ENCODE measurements at regions not wholly inside any gene's neighbourhood (a gene's known extent, or its start where the extent isn't known, plus 50 kb on each side); places are given as distances from the start of the nearest gene placed in this dataset.

GRCh38 chr7:35355199-35355598 is 101.3 kb upstream of the TBX20 start:
- DNase-seq (ENCODE audit: low read depth in 2 of 3, low spot score in 2 of 3), result no peak

DNA sequence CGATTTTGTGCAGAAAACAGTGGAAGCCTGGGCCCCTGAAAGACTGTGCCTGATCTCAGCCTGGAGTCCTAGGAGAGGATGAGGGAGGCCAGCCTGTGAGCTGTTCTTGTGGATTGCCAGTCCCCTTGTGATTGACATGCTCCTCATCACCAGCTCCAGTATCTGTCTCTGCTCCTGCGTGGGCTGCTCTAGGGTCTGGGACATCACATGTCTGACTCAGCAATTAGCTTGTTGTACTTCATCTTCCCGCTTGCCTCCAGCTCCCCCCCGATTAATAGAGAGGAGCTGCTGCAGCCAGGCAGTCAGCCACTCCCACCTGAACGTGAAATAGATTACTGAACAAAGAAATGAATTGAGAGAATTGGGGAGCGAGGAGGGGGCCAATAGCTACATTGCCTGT is 99.6 kb upstream of the TBX20 start:
- DNase-seq (ENCODE audit: low read depth in 2 of 3, low spot score in 2 of 3), result no peak

GRCh38 chr7:35351466-35351865 is 97.6 kb upstream of the TBX20 start:
- DNase-seq (ENCODE audit: low read depth in 2 of 3, low spot score in 2 of 3), result no peak

DNA sequence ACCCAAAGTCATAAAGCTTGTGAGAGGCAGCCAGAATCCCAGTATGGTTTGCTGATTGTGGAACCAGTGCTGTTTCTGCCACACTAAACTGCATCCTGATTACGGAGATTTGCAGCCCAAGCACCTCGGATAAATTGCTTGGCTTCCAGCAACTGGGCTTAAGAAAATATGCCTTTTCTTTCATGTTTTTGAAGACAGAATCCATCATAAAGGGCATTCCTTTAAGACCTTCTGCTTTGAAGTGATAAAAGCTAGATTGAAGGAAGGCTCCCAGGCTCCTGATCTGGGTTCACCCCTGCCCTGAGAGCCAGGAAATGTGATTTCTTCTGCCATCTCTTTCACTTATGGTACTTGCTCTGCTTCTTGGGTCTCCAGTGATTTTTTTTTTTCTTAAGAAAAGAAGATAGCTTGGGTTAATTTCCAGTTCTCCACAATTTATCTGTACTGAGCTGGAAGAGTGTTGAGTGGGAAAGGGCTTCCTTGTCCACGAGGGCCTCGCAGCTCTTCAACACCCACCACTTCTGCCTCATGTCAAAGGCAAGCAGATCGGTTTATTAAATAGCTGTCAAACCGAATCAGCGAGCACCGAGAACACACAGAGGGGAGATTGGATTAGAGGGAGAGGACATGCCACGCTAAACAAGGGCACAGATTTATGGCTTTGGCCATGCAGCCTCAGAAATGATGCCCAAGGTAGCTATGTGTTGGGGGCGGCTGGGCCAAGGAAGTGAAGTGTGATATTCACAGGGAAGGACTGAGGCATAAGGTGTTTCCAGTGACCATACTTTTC is 94.9 kb upstream of the TBX20 start:
- no peak for DNase-seq (ENCODE audit: low read depth in 2 of 3, low spot score in 2 of 3)

DNA sequence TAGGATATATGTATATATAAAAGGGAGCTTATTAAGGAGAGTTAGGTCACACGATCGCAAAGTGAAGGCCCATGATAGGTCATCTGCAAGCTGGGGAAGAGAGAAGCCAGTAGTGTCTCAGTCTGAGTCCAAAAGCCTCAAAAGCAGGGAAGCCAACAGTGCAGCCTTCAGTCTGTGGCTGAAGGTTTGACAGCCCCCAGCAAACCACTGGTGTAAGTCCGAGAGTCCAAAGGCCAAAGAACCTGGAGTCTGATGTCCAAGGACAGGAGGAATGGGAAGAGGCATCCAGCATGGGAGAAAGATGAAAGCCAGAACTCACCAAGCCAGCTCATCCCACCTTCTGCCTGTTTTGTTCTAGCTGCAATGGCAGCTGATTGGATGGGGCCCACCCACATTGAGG is 88.9 kb upstream of the TBX20 start:
- DNase-seq (ENCODE audit: low read depth in 2 of 3, low spot score in 2 of 3), result no peak

DNA sequence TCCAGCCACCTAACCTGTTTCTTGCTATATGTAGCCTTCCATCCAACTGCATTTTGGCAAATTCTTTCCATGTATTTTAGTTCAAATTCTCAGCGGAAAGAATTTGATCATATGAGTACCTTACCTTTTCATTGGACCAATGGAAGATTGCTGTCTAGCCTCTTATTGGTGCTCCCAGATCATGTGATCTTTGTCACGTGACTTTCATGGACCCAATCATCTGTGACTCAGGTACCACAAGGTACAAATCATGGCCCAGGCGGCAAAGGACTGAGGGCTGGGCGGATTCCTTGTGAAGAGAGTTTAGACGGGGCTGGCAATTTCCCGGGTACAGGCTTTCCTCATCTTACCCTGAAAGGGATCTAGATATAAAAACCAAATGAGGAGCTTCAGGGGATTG is 85.9 kb upstream of the TBX20 start:
- no peak for DNase-seq (ENCODE audit: low read depth in 2 of 3, low spot score in 2 of 3)

- DNase-seq (ENCODE audit: low read depth in 2 of 3, low spot score in 2 of 3), result no peak
These were observed 82.5 kb upstream of the TBX20 start for GRCh38 chr7:35336444-35336843.

- no peak for DNase-seq (ENCODE audit: low read depth in 2 of 3, low spot score in 2 of 3)
These were observed 80.6 kb upstream of the TBX20 start for GRCh38 chr7:35334506-35334905.

DNA sequence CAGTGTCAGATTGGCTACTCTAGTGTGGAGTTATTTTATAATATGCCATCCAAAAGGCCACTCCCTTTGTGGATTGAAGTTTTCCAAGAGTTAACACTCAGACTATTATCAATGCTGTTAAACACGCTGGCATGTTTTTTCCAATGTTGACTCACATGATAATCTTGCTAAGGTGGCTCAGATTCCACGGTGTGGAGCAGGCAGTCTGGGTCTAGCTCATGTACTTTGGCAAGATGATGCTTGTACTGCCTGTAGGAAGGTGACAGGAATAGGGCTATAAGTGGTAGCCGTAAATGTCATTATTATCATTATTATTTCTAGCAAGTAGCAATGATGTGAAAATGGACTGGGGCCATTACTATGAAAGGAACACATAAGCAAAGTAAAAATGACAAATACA is 79.4 kb upstream of the TBX20 start:
- no peak for DNase-seq (ENCODE audit: low read depth in 2 of 3, low spot score in 2 of 3)

GRCh38 chr7:35331730-35332678 is 78.1 kb upstream of the TBX20 start:
- DNase-seq (ENCODE audit: low read depth in 2 of 3, low spot score in 2 of 3), result no peak

DNA sequence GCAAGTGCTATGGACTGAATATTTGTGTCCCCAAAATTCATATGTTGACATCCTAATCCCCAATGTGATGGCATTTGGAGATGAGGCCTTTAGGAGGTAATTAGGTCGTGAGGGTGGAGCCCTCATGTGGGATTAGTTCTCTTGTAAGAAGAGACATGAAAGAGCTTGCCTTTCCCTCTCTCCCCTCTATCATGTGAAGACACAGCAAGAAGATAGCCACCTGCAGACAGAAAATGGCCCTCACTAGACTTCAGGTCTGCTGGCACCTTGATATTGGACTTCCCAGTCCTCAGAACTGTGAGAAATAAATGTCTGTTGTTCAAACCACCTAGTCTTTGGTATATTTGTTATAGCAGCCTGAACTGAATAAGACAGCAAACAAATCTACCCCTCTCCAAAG is 75.1 kb upstream of the TBX20 start:
- DNase-seq (ENCODE audit: low read depth in 2 of 3, low spot score in 2 of 3), result no peak

DNA sequence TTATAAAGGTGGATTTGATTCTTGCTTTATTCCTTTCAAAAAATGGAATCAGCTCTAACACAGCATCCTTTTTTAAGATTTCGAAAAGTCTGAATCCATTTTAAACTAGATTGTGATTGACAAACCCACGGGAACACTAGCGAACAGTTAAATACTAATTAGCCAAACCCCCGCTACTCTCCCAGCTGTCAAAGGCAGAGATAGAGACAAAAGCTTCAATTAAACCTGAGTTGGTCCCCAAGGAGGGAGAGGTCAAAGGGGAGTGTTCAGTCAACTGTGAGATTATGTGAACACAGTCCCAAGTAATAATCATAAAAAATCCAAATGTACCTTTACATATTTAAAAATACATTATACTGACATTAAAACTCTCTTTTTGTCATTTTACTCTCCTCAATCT is 65.7 kb upstream of the TBX20 start:
- no peak for DNase-seq (ENCODE audit: low read depth in 2 of 3, low spot score in 2 of 3)

- DNase-seq (ENCODE audit: low read depth in 2 of 3, low spot score in 2 of 3), result no peak
These were observed 62.6 kb upstream of the TBX20 start for GRCh38 chr7:35316549-35316948.

DNA sequence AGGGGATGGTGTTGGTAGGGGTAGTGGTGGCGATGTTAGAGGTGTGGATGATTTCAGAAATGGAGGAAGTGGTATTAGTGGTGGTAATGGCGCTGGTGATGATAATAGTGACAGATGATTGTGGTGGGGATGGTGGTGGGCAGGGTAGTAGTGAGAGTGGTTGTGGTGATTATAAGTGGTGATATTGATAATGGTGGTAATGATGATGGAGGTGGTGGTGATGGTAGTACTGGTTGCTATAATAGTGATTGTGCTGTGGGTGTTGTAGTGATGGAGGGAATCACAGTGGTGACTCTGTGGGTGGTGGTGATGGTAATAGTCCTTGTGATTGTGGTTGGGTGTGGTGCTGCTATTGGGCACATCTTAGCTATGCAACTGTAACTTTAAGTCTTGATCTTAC is 61.6 kb upstream of the TBX20 start:
- DNase-seq (ENCODE audit: low read depth in 2 of 3, low spot score in 2 of 3), result no peak

DNA sequence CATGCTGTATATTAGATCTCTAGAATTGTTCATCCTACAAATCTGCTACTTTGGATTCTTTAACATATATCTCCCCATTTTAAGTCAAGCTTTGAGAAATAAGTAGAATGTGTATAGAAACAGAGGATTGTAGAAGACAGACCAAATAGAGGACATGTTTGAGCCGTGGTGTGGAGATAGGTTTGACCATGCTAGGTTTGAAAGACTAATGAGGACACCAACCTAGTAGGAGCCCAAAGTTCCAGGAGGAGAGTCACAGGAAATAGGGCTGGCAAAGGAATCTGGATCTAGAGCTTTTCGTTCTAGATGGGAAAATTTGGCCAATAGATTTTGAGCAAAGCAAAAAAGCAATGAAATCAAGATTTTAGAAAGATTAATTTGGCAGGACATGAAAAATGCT is 60.5 kb upstream of the TBX20 start:
- no peak for DNase-seq (ENCODE audit: low read depth in 2 of 3, low spot score in 2 of 3)

- no peak for DNase-seq (ENCODE audit: low read depth in 2 of 3, low spot score in 2 of 3)
These were observed 59.7 kb upstream of the TBX20 start for GRCh38 chr7:35313575-35313974.
